ENCODE measurements at regions not wholly inside any gene's neighbourhood (a gene's known extent, or its start where the extent isn't known, plus 50 kb on each side); places are given as distances from the start of the nearest gene placed in this dataset.
A peak's percentile ranks its signal among the peaks of the same experiment; 100 is the strongest.

GRCh38 chr5:68010740-68011139 is 204.8 kb upstream of the PIK3R1 start:
- Histone ChIP-seq H3K27ac (no peak overlapping the region), H3K4me3 (no peak overlapping the region), H3K27me3 (no peaks in the 10 kb centered on the region), H3K9me3 (no peaks in the 10 kb centered on the region), H3K36me3 (no peaks in the 10 kb centered on the region), H3K4me1 (no peaks in the 10 kb centered on the region)
- TF ChIP-seq POLR2A (IDR thresholded peaks at IDR 0.05) (no peak), CTCF (IDR thresholded peaks at IDR 0.05) (no peak)
- no peak for DNase-seq

GRCh38 chr5:68007451-68007850 is 208.1 kb upstream of the PIK3R1 start:
- H3K4me3 ChIP-seq: no peak overlapping the region
- H3K9me3 ChIP-seq: no peaks in the 10 kb centered on the region
- no peak overlapping the region for H3K27ac ChIP-seq
- no peaks in the 10 kb centered on the region for H3K36me3 ChIP-seq
- no peaks in the 10 kb centered on the region for H3K27me3 ChIP-seq
- TF ChIP-seq POLR2A (IDR thresholded peaks at IDR 0.05) (no peak), CTCF (IDR thresholded peaks at IDR 0.05) (no peak)
- peak in 1 of 3 donors; percentile 52 for DNase-seq
- H3K4me1 ChIP-seq: no peaks in the 10 kb centered on the region

DNA sequence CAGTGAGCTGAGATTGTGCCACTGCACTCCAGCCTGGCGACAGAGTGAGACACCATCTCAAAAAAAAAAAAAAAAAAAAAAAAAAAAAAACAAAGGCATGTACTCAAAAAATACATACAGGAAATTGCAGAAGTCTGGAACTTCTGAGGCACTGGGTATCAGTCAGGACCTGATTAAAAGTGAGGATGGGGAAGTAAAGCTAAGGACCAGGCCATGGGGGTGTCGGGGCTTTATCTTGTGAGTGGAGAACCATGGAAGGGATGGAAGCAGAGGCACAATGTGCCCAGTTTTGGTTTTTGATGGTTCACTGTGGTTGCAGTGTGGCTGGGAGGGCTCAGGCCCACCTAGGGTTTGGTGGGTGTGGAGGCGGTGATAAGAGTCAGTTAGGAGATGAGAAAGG is 212.7 kb upstream of the PIK3R1 start:
- no peak overlapping the region for H3K4me3 ChIP-seq
- no peak for TF ChIP-seq POLR2A (IDR thresholded peaks at IDR 0.05)
- TF ChIP-seq CTCF (IDR thresholded peaks at IDR 0.05): no peak
- H3K4me1 ChIP-seq: peaks cover 0 to 3% (median 0%) of the 10 kb centered on the region in 4 donors
- H3K9me3 ChIP-seq: no peaks in the 10 kb centered on the region
- no peaks in the 10 kb centered on the region for H3K27me3 ChIP-seq
- no peaks in the 10 kb centered on the region for H3K36me3 ChIP-seq
- no peak overlapping the region for H3K27ac ChIP-seq
- DNase-seq: no peak

DNA sequence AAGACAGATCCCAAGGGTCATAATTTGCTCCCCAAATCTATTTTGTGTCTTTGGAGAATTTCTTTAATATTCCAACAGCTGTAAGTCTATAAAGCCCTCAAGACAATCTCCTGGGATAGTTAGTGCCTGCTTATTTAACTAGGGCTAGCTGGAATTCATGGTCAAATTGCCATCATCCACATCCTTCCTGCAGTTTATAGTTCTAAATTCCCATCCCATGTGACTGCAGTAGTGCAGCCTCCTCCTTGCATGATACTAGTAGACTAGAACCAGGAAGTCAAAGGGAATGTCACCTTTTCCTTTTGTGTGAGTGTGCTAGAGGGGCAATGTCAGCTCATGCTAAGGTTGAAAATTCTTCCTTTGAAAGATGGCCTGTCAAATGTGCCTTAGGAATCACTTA is 214.8 kb upstream of the PIK3R1 start:
- Histone ChIP-seq H3K9me3 (no peaks in the 10 kb centered on the region), H3K27me3 (no peaks in the 10 kb centered on the region), H3K36me3 (no peaks in the 10 kb centered on the region), H3K4me1 (peaks cover 0 to 11% (median 0%) of the 10 kb centered on the region in 4 donors), H3K27ac (no peak overlapping the region), H3K4me3 (no peak overlapping the region)
- TF ChIP-seq CTCF (IDR thresholded peaks at IDR 0.05) (no peak), POLR2A (IDR thresholded peaks at IDR 0.05) (no peak)
- DNase-seq: no peak

GRCh38 chr5:67999391-67999790 is 216.2 kb upstream of the PIK3R1 start:
- Histone ChIP-seq H3K9me3 (no peaks in the 10 kb centered on the region), H3K36me3 (no peaks in the 10 kb centered on the region), H3K27me3 (no peaks in the 10 kb centered on the region), H3K4me3 (no peak overlapping the region), H3K4me1 (peaks cover 0 to 11% (median 0%) of the 10 kb centered on the region in 4 donors), H3K27ac (no peak overlapping the region)
- DNase-seq: no peak
- no peak for TF ChIP-seq POLR2A (IDR thresholded peaks at IDR 0.05)
- no peak for TF ChIP-seq CTCF (IDR thresholded peaks at IDR 0.05)

- H3K9me3 ChIP-seq: no peaks in the 10 kb centered on the region
- peak overlapping the region in 2 of 4 donors; percentile 29 to 58 for H3K27ac ChIP-seq
- DNase-seq: peak in 2 of 3 donors; percentile 64
- H3K4me3 ChIP-seq: no peak overlapping the region
- H3K27me3 ChIP-seq: no peaks in the 10 kb centered on the region
- H3K36me3 ChIP-seq: no peaks in the 10 kb centered on the region
- TF ChIP-seq POLR2A (IDR thresholded peaks at IDR 0.05) (no peak), CTCF (IDR thresholded peaks at IDR 0.05) (no peak)
- H3K4me1 ChIP-seq: peaks cover 0 to 11% (median 0%) of the 10 kb centered on the region in 4 donors
These were observed 216.8 kb upstream of the PIK3R1 start for GRCh38 chr5:67998709-67999261.

Measured in Peyer's patch (tissue), 4 donors.